Esophagus squamous epithelium (tissue), 4 donors: ENCODE measurements at regions not wholly inside any gene's neighbourhood (a gene's known extent, or its start where the extent isn't known, plus 50 kb on each side); places are given as distances from the start of the nearest gene placed in this dataset.

Experiments
- POLR2A ChIP-seq, 4 donors: fragments of 450-650 bp; IDR thresholded peaks; one replicate each; pipeline ENCODE4 v1.6.1; 2017; ENCODE audit warnings: antibody characterized with exemption in 4 of 4, mild to moderate bottlenecking in 4 of 4, moderate library complexity in 3 of 4
- TF ChIP-seq, protein P1 (sequence below), 6 experiments: fragments of 450-650 bp in 4 of 6; fragments of 200-600 bp in 2 of 6; sonication (generic) in 2 of 6; IDR thresholded peaks; one replicate each; pipeline ENCODE4 v1.5.1; 2016 to 2019; ENCODE audit warnings: antibody characterized with exemption in 6 of 6, mild to moderate bottlenecking in 4 of 6, moderate library complexity in 4 of 6

DNA sequence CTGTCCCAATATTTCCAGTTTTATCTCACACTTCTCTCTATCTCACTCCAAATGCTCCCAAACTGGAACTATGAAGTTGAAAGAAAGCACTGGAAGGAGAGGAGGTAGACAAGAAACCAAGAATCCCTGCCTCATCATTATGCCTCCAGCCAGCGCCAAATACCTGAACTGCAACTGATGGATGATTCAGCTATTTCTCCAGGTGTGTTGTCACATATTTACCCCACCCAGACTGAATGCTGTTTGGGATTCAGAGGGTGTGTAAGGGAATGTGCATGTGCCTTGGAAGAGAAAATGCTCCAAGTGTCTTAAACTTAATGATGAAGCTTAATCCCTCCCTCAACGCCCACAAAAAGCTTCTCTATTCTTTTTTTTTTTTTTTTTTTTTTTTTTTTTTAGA is 269.5 kb upstream of the ATP11B start:
- TF ChIP-seq, protein P1, sequence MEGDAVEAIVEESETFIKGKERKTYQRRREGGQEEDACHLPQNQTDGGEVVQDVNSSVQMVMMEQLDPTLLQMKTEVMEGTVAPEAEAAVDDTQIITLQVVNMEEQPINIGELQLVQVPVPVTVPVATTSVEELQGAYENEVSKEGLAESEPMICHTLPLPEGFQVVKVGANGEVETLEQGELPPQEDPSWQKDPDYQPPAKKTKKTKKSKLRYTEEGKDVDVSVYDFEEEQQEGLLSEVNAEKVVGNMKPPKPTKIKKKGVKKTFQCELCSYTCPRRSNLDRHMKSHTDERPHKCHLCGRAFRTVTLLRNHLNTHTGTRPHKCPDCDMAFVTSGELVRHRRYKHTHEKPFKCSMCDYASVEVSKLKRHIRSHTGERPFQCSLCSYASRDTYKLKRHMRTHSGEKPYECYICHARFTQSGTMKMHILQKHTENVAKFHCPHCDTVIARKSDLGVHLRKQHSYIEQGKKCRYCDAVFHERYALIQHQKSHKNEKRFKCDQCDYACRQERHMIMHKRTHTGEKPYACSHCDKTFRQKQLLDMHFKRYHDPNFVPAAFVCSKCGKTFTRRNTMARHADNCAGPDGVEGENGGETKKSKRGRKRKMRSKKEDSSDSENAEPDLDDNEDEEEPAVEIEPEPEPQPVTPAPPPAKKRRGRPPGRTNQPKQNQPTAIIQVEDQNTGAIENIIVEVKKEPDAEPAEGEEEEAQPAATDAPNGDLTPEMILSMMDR (IDR thresholded peaks at IDR 0.05) = no peak
- TF ChIP-seq POLR2A (IDR thresholded peaks at IDR 0.05) = no peak
